CD14-positive monocyte (primary cell): ENCODE measurements at regions not wholly inside any gene's neighbourhood (a gene's known extent, or its start where the extent isn't known, plus 50 kb on each side); places are given as distances from the start of the nearest gene placed in this dataset.

Experiments used
- DNase-seq, 3 donors: peaks; one replicate each; pipeline ENCODE4 v3.0.0-alpha.2; 2011 to 2022
- H2AFZ ChIP-seq: 2 replicates; pipeline ENCODE4 v1.6.0; 2012; ENCODE audit warnings: mild to moderate bottlenecking, low read depth, low read length, inconsistent platforms; ENCODE audit not compliant: insufficient read depth, poor library complexity, severe bottlenecking
- H3K27ac ChIP-seq, 2 donors: 1 replicate in 1 of 2; 2 replicates in 1 of 2; pipeline ENCODE4 v1.5.1; 2012 to 2013; ENCODE audit warnings: low read length in 2 of 2, control low read depth in 1 of 2, inconsistent platforms in 1 of 2, low read depth in 1 of 2, mild to moderate bottlenecking in 1 of 2
- H3K27me3 ChIP-seq, 2 donors: one replicate each; pipeline versions ENCODE4 v1.6.0 to v1.6.1; 2011 to 2013; ENCODE audit warnings: low read length in 2 of 2; ENCODE audit not compliant: control insufficient read depth in 2 of 2, insufficient read depth in 2 of 2
- H3K36me3 ChIP-seq, 2 donors: replicated peaks in 1 of 2; 1 replicate in 1 of 2; 2 replicates in 1 of 2; pipeline versions ENCODE4 v1.5.1 to v1.6.1; 2012 to 2013; ENCODE audit warnings: low read length in 2 of 2, control low read depth in 1 of 2, inconsistent platforms in 1 of 2, mild to moderate bottlenecking in 1 of 2; ENCODE audit not compliant: insufficient read depth in 2 of 2, control insufficient read depth in 1 of 2
- H3K4me1 ChIP-seq, 2 donors: 1 replicate in 1 of 2; 2 replicates in 1 of 2; pipeline versions ENCODE4 v1.5.1 to v1.6.1; 2012 to 2013; ENCODE audit warnings: low read length in 2 of 2, control low read depth in 1 of 2, inconsistent platforms in 1 of 2, mild to moderate bottlenecking in 1 of 2, moderate library complexity in 1 of 2; ENCODE audit not compliant: insufficient read depth in 2 of 2, control insufficient read depth in 1 of 2
- H3K4me2 ChIP-seq: replicated peaks from 2 replicates; pipeline ENCODE3; 2012; ENCODE audit warnings: low read length, moderate library complexity, mild to moderate bottlenecking; ENCODE audit not compliant: poor library complexity, severe bottlenecking; ENCODE audit errors: extremely low read depth
- H3K4me3 ChIP-seq, 3 experiments: fragments of 200-600 bp in 1 of 3; sonication (generic) in 1 of 3; replicated peaks in 1 of 3; 1 replicate in 2 of 3; 2 replicates in 1 of 3; pipeline ENCODE4 v1.5.1; 2011 to 2013; ENCODE audit warnings: low read length in 3 of 3, mild to moderate bottlenecking in 3 of 3, control low read depth in 2 of 3, low read depth in 2 of 3, inconsistent platforms in 1 of 3, moderate library complexity in 1 of 3
- H3K79me2 ChIP-seq: 2 replicates; pipeline ENCODE4 v1.6.0; 2012; ENCODE audit warnings: mild to moderate bottlenecking, control low read depth, inconsistent platforms, low read length, moderate library complexity; ENCODE audit not compliant: insufficient read depth
- H3K9ac ChIP-seq: 2 replicates; pipeline ENCODE4 v1.6.0; 2017; ENCODE audit warnings: low read length, mild to moderate bottlenecking; ENCODE audit not compliant: insufficient read depth, poor library complexity, severe bottlenecking
- H3K9me3 ChIP-seq, 2 donors: replicated peaks in 1 of 2; 1 replicate in 1 of 2; 2 replicates in 1 of 2; pipeline versions ENCODE4 v1.5.1 to v1.6.1; 2012 to 2013; ENCODE audit warnings: low read length in 2 of 2, control low read depth in 1 of 2; ENCODE audit not compliant: control insufficient read depth in 1 of 2, insufficient read depth in 1 of 2
- H4K20me1 ChIP-seq: 2 replicates; pipeline ENCODE4 v1.6.0; 2012; ENCODE audit warnings: mild to moderate bottlenecking, low read length, control low read depth, moderate library complexity; ENCODE audit not compliant: insufficient read depth
- H3K27ac Mint-ChIP-seq, 7 donors: one replicate each; pipeline ENCODE4 v1.8.0; 2020; ENCODE audit warnings: mild to moderate bottlenecking in 7 of 7, mixed read lengths in 7 of 7, moderate library complexity in 6 of 7, inconsistent platforms in 2 of 7
- H3K27me3 Mint-ChIP-seq, 3 donors: one replicate each; pipeline ENCODE4 v1.8.0; 2021 to 2022; ENCODE audit warnings: low read depth in 3 of 3, mild to moderate bottlenecking in 3 of 3, mixed read lengths in 3 of 3, moderate library complexity in 3 of 3, inconsistent platforms in 1 of 3
- H3K36me3 Mint-ChIP-seq, 2 donors: one replicate each; pipeline ENCODE4 v1.8.0; 2020; ENCODE audit warnings: mixed read lengths in 2 of 2, inconsistent platforms in 1 of 2, mild to moderate bottlenecking in 1 of 2
- H3K4me1 Mint-ChIP-seq: one replicate; pipeline ENCODE4 v1.8.0; 2020; ENCODE audit warnings: mild to moderate bottlenecking, mixed read lengths
- H3K4me3 Mint-ChIP-seq, 2 donors: one replicate each; pipeline ENCODE4 v1.8.0; 2020; ENCODE audit warnings: mild to moderate bottlenecking in 2 of 2, mixed read lengths in 2 of 2, moderate library complexity in 1 of 2
- H3K9me3 Mint-ChIP-seq, 7 donors: one replicate each; pipeline ENCODE4 v1.8.0; 2020 to 2022; ENCODE audit warnings: mixed read lengths in 7 of 7, mild to moderate bottlenecking in 6 of 7, moderate library complexity in 6 of 7, inconsistent platforms in 2 of 7
- CTCF ChIP-seq: fragments of 200-600 bp; IDR thresholded peaks from one replicate; pipeline ENCODE4 v1.8.0; 2022; ENCODE audit warnings: antibody characterized with exemption, mild to moderate bottlenecking
- WGBS: methylation state at CpG from one replicate; pipeline ENCODE4 v1.1.5; 2013; ENCODE audit warnings: missing lambda C conversion rate; ENCODE audit not compliant: insufficient coverage; 5-methylcytosine and 5-hydroxymethylcytosine counted together
- intact Hi-C, 2 donors: fragments of 100-400 bp; cut with micrococcal nuclease; formaldehyde crosslinking; loops; one replicate each; pipeline versions ENCODE4 v1.15.0 to v1.15.1; 2023

GRCh38 chr13:57857945-57858344, 226.4 kb downstream of the PCDH17 start:
- no peak overlapping the region for H3K4me3 ChIP-seq
- no peak overlapping the region for H2AFZ ChIP-seq
- no peaks in the 10 kb centered on the region for H3K79me2 ChIP-seq
- no peaks in the 10 kb centered on the region for H3K9me3 ChIP-seq
- no peaks in the 10 kb centered on the region for H3K27me3 ChIP-seq
- no peak overlapping the region for H3K4me3 Mint-ChIP-seq
- H3K36me3 Mint-ChIP-seq: no peaks in the 10 kb centered on the region
- no peak overlapping the region for H3K27ac ChIP-seq
- no peaks in the 10 kb centered on the region for H3K4me1 ChIP-seq
- peaks cover 0 to 2% (median 0%) of the 10 kb centered on the region in 3 donors for H3K27me3 Mint-ChIP-seq
- no peak overlapping the region for H3K9ac ChIP-seq
- no peak for DNase-seq
- no peaks in the 10 kb centered on the region for H3K9me3 Mint-ChIP-seq
- no peaks in the 10 kb centered on the region for H3K4me1 Mint-ChIP-seq
- intact Hi-C loops: no loop called here
- no CpG with 5 or more reads among the region's 1 CpG for WGBS
- H3K36me3 ChIP-seq: no peaks in the 10 kb centered on the region
- no peak overlapping the region for H3K4me2 ChIP-seq
- H3K27ac Mint-ChIP-seq: no peak overlapping the region
- no peak for TF ChIP-seq CTCF
- no peaks in the 10 kb centered on the region for H4K20me1 ChIP-seq

- intact Hi-C loops: no loop called here
- Mint-ChIP-seq H3K27ac (no peak overlapping the region), H3K4me3 (no peak overlapping the region), H3K9me3 (no peaks in the 10 kb centered on the region), H3K4me1 (no peaks in the 10 kb centered on the region), H3K27me3 (peaks cover 0 to 2% (median 0%) of the 10 kb centered on the region in 3 donors), H3K36me3 (no peaks in the 10 kb centered on the region)
- H3K36me3 ChIP-seq: no peaks in the 10 kb centered on the region
- H2AFZ ChIP-seq: no peak overlapping the region
- H3K27ac ChIP-seq: no peak overlapping the region
- no peaks in the 10 kb centered on the region for H3K9me3 ChIP-seq
- H3K4me3 ChIP-seq: no peak overlapping the region
- H3K4me1 ChIP-seq: no peaks in the 10 kb centered on the region
- H3K79me2 ChIP-seq: no peaks in the 10 kb centered on the region
- no peaks in the 10 kb centered on the region for H4K20me1 ChIP-seq
- H3K9ac ChIP-seq: no peak overlapping the region
- TF ChIP-seq CTCF: no peak
- H3K4me2 ChIP-seq: no peak overlapping the region
- DNase-seq: no peak
- H3K27me3 ChIP-seq: no peaks in the 10 kb centered on the region
These were observed 226.8 kb downstream of the PCDH17 start for GRCh38 chr13:57858376-57858775.
